DND-41 (cell line): ENCODE measurements at regions not wholly inside any gene's neighbourhood (a gene's known extent, or its start where the extent isn't known, plus 50 kb on each side); places are given as distances from the start of the nearest gene placed in this dataset.

ENCODE experiments used
- CTCF ChIP-seq: IDR thresholded peaks from 2 replicates; pipeline ENCODE4 v1.5.1; 2012; ENCODE audit warnings: borderline replicate concordance, low read length, moderate library complexity, mild to moderate bottlenecking; ENCODE audit not compliant: poor library complexity, severe bottlenecking; ENCODE audit errors: extremely low read depth
- EZH2 ChIP-seq: IDR thresholded peaks from 3 replicates; pipeline ENCODE4 v1.6.1; 2012; ENCODE audit warnings: borderline replicate concordance, low read depth, mild to moderate bottlenecking, moderate library complexity, low read length, inconsistent platforms; ENCODE audit not compliant: severe bottlenecking

GRCh38 chr5:125286271-125286670, 539.8 kb upstream of the ZNF608 start:
- TF ChIP-seq CTCF = no peak
- no peak for TF ChIP-seq EZH2
